Breast epithelium (tissue), 4 donors: ENCODE measurements at regions not wholly inside any gene's neighbourhood (a gene's known extent, or its start where the extent isn't known, plus 50 kb on each side); places are given as distances from the start of the nearest gene placed in this dataset.

Experiments used
- DNase-seq, 2 donors: peaks; one replicate each; pipeline ENCODE4 v3.0.0-alpha.2; 2019; ENCODE audit warnings: low spot score in 2 of 2
- H3K27ac ChIP-seq, 2 donors: fragments of 200-600 bp; sonication (generic) in 1 of 2; one replicate each; pipeline ENCODE4 v1.5.1; 2016 to 2019; ENCODE audit warnings: mild to moderate bottlenecking in 1 of 2
- H3K27me3 ChIP-seq, 2 donors: fragments of 200-600 bp; sonication (generic) in 1 of 2; one replicate each; pipeline versions ENCODE4 v1.5.1 to v1.6.0; 2017 to 2019; ENCODE audit warnings: control low read depth in 1 of 2, mild to moderate bottlenecking in 1 of 2
- H3K36me3 ChIP-seq: fragments of 200-600 bp; one replicate; pipeline ENCODE4 v1.5.1; 2019
- H3K4me1 ChIP-seq, 2 donors: fragments of 200-600 bp; sonication (generic); one replicate each; pipeline ENCODE4 v1.5.1; 2016 to 2019; ENCODE audit warnings: control low read depth in 1 of 2
- H3K4me3 ChIP-seq, 3 donors: fragments of 200-600 bp; sonication (generic); 1 replicate in 2 of 3; 2 replicates in 1 of 3; pipeline ENCODE4 v1.5.1; 2016 to 2019; ENCODE audit warnings: mild to moderate bottlenecking in 3 of 3, moderate library complexity in 2 of 3
- H3K9me3 ChIP-seq, 2 donors: fragments of 200-600 bp; sonication (generic) in 1 of 2; one replicate each; pipeline ENCODE4 v1.5.1; 2016 to 2019; ENCODE audit warnings: control low read depth in 1 of 2
- POLR2A ChIP-seq: fragments of 450-650 bp; IDR thresholded peaks from one replicate; pipeline ENCODE4 v1.6.1; 2016; ENCODE audit warnings: antibody characterized with exemption, mild to moderate bottlenecking, moderate library complexity
- POLR2AphosphoS5 ChIP-seq, 3 donors: sonication (generic); formaldehyde crosslinking; IDR thresholded peaks; one replicate each; pipeline ENCODE4 v1.6.1; 2017; ENCODE audit warnings: antibody characterized with exemption in 3 of 3
- intact Hi-C: fragments of 100-400 bp; cut with DNase I; formaldehyde crosslinking; loops from one replicate; pipeline ENCODE4 v1.15.1; 2023; ENCODE audit warnings: low total_unique reads
- TF ChIP-seq, protein P1 (sequence below), 3 donors: fragments of 450-650 bp; IDR thresholded peaks; one replicate each; pipeline ENCODE4 v1.5.1; 2016 to 2017; ENCODE audit warnings: antibody characterized with exemption in 3 of 3, mild to moderate bottlenecking in 3 of 3, moderate library complexity in 3 of 3

DNA sequence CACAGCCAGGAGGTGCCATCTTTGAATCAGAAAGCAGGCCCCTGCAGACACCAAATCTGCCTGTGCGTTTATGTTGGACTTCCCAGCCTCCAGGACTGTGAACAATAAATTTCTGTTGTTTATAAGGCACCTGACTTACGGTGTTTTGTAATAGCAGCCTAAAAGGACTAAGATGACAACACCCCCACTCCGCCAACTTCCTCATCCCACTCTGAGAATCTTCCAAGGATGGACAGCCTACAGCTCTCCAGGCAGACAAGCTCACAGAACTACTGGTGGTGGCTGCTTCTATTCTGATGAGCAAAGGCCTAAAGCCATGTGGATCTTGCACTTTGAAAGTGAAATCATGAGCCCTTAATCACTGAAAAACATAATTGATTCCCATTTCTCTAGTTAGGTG is 449.2 kb downstream of the TSHZ3 start:
- intact Hi-C loops = no loop called here
- Histone ChIP-seq H3K36me3 (no peaks in the 10 kb centered on the region), H3K27ac (no peak overlapping the region), H3K4me3 (no peak overlapping the region), H3K9me3 (no peaks in the 10 kb centered on the region), H3K4me1 (no peaks in the 10 kb centered on the region), H3K27me3 (no peaks in the 10 kb centered on the region)
- no peak for TF ChIP-seq POLR2A
- DNase-seq = no peak

GRCh38 chr19:30898353-30899103 is 450.7 kb downstream of the TSHZ3 start:
- no peaks in the 10 kb centered on the region for H3K4me1 ChIP-seq
- no peak overlapping the region for H3K4me3 ChIP-seq
- no peak overlapping the region for H3K27ac ChIP-seq
- H3K9me3 ChIP-seq = no peaks in the 10 kb centered on the region
- H3K27me3 ChIP-seq = no peaks in the 10 kb centered on the region
- intact Hi-C loops = no loop called here
- no peak for TF ChIP-seq POLR2A
- TF ChIP-seq, protein P1, sequence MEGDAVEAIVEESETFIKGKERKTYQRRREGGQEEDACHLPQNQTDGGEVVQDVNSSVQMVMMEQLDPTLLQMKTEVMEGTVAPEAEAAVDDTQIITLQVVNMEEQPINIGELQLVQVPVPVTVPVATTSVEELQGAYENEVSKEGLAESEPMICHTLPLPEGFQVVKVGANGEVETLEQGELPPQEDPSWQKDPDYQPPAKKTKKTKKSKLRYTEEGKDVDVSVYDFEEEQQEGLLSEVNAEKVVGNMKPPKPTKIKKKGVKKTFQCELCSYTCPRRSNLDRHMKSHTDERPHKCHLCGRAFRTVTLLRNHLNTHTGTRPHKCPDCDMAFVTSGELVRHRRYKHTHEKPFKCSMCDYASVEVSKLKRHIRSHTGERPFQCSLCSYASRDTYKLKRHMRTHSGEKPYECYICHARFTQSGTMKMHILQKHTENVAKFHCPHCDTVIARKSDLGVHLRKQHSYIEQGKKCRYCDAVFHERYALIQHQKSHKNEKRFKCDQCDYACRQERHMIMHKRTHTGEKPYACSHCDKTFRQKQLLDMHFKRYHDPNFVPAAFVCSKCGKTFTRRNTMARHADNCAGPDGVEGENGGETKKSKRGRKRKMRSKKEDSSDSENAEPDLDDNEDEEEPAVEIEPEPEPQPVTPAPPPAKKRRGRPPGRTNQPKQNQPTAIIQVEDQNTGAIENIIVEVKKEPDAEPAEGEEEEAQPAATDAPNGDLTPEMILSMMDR (IDR thresholded peaks at IDR 0.05) = no peak
- TF ChIP-seq POLR2AphosphoS5 (IDR thresholded peaks at IDR 0.05) = no peak
- DNase-seq = no peak
- H3K36me3 ChIP-seq = no peaks in the 10 kb centered on the region

DNA sequence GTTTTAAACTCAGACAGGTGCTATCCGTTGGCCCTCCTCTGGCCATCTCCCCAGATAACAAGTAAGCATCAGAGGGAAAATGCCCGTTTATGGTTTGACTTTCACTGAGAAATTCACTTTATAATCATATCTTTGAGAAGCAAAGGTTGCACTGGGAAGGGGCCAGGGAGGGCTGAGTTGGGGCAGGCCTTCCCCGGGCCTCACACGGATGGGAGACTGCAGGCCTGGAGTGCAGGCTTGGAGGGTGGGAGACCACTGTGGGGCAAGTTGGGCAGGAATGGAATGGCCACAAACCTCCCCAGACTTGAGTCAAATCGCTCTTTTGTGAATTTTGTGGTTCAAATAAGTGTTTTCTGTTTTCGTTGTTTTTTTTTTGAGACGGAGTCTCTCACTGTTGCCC is 451.7 kb downstream of the TSHZ3 start:
- Histone ChIP-seq H3K27me3 (no peaks in the 10 kb centered on the region), H3K27ac (no peak overlapping the region), H3K9me3 (no peaks in the 10 kb centered on the region), H3K4me3 (no peak overlapping the region), H3K4me1 (no peaks in the 10 kb centered on the region), H3K36me3 (no peaks in the 10 kb centered on the region)
- TF ChIP-seq POLR2AphosphoS5 (IDR thresholded peaks at IDR 0.05) (no peak), POLR2A (no peak)
- TF ChIP-seq, protein P1 (IDR thresholded peaks at IDR 0.05) = no peak
- no peak for DNase-seq
- intact Hi-C loops = no loop called here

GRCh38 chr19:30897034-30897433 is 452.2 kb downstream of the TSHZ3 start:
- no peak for DNase-seq
- H3K27ac ChIP-seq = no peak overlapping the region
- H3K27me3 ChIP-seq = no peaks in the 10 kb centered on the region
- H3K4me1 ChIP-seq = no peaks in the 10 kb centered on the region
- H3K4me3 ChIP-seq = no peak overlapping the region
- no peaks in the 10 kb centered on the region for H3K9me3 ChIP-seq
- no peak for TF ChIP-seq POLR2A
- TF ChIP-seq POLR2AphosphoS5 (IDR thresholded peaks at IDR 0.05) = no peak
- TF ChIP-seq, protein P1 (IDR thresholded peaks at IDR 0.05) = no peak
- H3K36me3 ChIP-seq = no peaks in the 10 kb centered on the region
- intact Hi-C loops = no loop called here

DNA sequence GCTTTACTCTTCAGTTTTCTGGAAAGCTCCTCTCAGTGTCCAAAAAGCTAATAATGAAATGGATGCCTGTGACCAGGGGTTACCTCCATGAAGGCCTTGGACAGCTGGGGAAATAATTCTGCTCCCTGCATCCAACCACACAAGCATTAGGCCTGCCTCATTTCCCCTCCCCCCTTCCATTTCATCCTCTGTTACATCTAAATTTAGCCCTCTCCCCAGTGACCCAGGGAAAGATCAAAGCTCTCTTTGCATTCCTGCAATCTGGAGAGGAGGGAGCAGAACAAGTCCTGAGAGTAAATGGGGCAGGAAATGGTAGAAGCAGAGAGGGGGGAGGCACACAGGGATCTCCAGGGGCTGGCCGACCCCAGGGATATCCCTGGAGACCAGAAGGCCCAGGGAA is 452.7 kb downstream of the TSHZ3 start:
- no peak for DNase-seq
- Histone ChIP-seq H3K9me3 (no peaks in the 10 kb centered on the region), H3K4me3 (no peak overlapping the region), H3K27me3 (no peaks in the 10 kb centered on the region), H3K4me1 (no peaks in the 10 kb centered on the region), H3K27ac (no peak overlapping the region), H3K36me3 (no peaks in the 10 kb centered on the region)
- TF ChIP-seq, protein P1 (IDR thresholded peaks at IDR 0.05) = no peak
- TF ChIP-seq POLR2AphosphoS5 (IDR thresholded peaks at IDR 0.05) = no peak
- no peak for TF ChIP-seq POLR2A
- intact Hi-C loops = no loop called here

DNA sequence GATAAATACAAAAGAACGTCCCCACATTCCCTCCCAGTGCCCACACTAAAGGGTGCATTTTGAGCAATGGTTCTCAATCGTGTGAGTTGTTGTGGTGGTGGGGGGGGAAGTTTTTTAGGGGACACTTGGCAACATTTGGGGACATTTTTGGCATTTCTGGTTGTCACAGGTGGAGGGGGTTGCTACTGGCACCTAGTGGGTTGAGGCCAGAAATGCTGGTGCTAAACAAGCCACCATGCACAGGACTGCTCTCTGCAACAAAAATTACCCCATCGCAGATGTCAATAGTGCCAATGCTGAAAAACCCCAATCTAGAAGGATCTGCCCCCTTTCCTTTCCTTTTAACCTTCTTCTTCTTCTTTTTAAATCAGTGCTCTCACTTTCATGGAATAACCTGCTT is 453.3 kb downstream of the TSHZ3 start:
- Histone ChIP-seq H3K4me1 (no peaks in the 10 kb centered on the region), H3K36me3 (no peaks in the 10 kb centered on the region), H3K27ac (no peak overlapping the region), H3K4me3 (no peak overlapping the region), H3K27me3 (no peaks in the 10 kb centered on the region), H3K9me3 (no peaks in the 10 kb centered on the region)
- intact Hi-C loops = no loop called here
- no peak for DNase-seq
- TF ChIP-seq, protein P1 (IDR thresholded peaks at IDR 0.05) = no peak
- TF ChIP-seq POLR2A (no peak), POLR2AphosphoS5 (IDR thresholded peaks at IDR 0.05) (no peak)
